ENCODE measurements at regions not wholly inside any gene's neighbourhood (a gene's known extent, or its start where the extent isn't known, plus 50 kb on each side); places are given as distances from the start of the nearest gene placed in this dataset.

DNA sequence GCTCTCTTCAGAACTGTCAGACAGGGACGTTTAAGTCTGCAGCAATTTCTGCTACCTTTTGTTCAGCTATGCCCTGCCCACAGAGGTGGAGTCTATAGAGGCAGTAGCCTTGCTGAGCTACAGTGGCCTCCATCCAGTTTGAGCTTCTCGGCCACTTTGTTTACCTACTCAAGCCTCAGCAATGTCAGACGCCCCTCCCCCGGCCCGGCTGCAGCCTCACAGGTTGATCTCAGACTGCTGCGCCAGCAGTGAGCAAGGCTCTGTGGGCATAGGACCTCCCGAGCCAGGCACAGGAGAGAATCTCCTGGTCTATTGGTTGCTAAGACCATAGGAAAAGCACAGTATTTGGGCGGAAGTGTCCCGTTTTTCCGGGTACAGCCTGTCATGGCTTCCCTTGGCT, 89.9 kb upstream of the PDC start:
- TF ChIP-seq, protein P1, sequence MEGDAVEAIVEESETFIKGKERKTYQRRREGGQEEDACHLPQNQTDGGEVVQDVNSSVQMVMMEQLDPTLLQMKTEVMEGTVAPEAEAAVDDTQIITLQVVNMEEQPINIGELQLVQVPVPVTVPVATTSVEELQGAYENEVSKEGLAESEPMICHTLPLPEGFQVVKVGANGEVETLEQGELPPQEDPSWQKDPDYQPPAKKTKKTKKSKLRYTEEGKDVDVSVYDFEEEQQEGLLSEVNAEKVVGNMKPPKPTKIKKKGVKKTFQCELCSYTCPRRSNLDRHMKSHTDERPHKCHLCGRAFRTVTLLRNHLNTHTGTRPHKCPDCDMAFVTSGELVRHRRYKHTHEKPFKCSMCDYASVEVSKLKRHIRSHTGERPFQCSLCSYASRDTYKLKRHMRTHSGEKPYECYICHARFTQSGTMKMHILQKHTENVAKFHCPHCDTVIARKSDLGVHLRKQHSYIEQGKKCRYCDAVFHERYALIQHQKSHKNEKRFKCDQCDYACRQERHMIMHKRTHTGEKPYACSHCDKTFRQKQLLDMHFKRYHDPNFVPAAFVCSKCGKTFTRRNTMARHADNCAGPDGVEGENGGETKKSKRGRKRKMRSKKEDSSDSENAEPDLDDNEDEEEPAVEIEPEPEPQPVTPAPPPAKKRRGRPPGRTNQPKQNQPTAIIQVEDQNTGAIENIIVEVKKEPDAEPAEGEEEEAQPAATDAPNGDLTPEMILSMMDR (conservative IDR thresholded peaks at IDR 0.05; ENCODE audit: low read depth, low read length), result no peak
- TF ChIP-seq EZH2phosphoT487 (IDR thresholded peaks at IDR 0.05; ENCODE audit: borderline replicate concordance, low read length), result no peak

Data from PC-3 (cell line).